K562 (cell line): ENCODE measurements at regions not wholly inside any gene's neighbourhood (a gene's known extent, or its start where the extent isn't known, plus 50 kb on each side); places are given as distances from the start of the nearest gene placed in this dataset.

Experiments used
- BMI1 ChIP-seq: fragments of 150-350 bp; IDR thresholded peaks from 2 replicates; pipeline ENCODE4 v1.6.1; 2014; ENCODE audit warnings: low read length
- DDX20 ChIP-seq: fragments of 450-650 bp; IDR thresholded peaks from 2 replicates; pipeline ENCODE4 v1.6.1; 2016; ENCODE audit warnings: missing genetic modification characterization, low read depth, mild to moderate bottlenecking, missing compliant biosample characterization, moderate library complexity
- EGR1 ChIP-seq: fragments of 450-650 bp; conservative IDR thresholded peaks from 2 replicates; pipeline ENCODE4 v1.6.1; 2017; ENCODE audit warnings: mild to moderate bottlenecking
- LARP7 ChIP-seq: fragments of 450-650 bp; IDR thresholded peaks from 2 replicates; pipeline ENCODE4 v1.6.1; 2016
- MCM2 ChIP-seq: fragments of 450-650 bp; IDR thresholded peaks from 2 replicates; pipeline ENCODE4 v1.6.1; 2017; ENCODE audit warnings: low read depth, mild to moderate bottlenecking
- NRF1 ChIP-seq, 2 experiments: fragments of 450-650 bp; IDR thresholded peaks in 1 of 2; conservative IDR thresholded peaks in 1 of 2; 2 replicates each; pipeline ENCODE4 v1.6.1; 2014; ENCODE audit warnings: mild to moderate bottlenecking in 2 of 2
- POLR3A ChIP-seq: IDR thresholded peaks from 2 replicates; pipeline ENCODE4 v1.6.1; 2011; ENCODE audit warnings: borderline replicate concordance, mild to moderate bottlenecking, moderate library complexity; ENCODE audit not compliant: insufficient read length, insufficient read depth; ENCODE audit errors: extremely low read depth
- RAD51 ChIP-seq: fragments of 450-650 bp; IDR thresholded peaks from 2 replicates; pipeline ENCODE4 v1.7.1; 2016; ENCODE audit warnings: low read depth, mild to moderate bottlenecking, borderline replicate concordance
- RHOXF2B ChIP-seq: fragments of 250-450 bp; sonication (Bioruptor Pico); conservative IDR thresholded peaks from 2 replicates; pipeline ENCODE4 v1.5.1; 2021
- SOX6 ChIP-seq: fragments of 450-650 bp; IDR thresholded peaks from 2 replicates; pipeline ENCODE4 v1.6.1; 2014; ENCODE audit warnings: mild to moderate bottlenecking
- SRSF3 ChIP-seq: fragments of 200-400 bp; formaldehyde crosslinking; IDR thresholded peaks from 2 replicates; pipeline ENCODE4 v1.6.1; 2016; ENCODE audit warnings: mild to moderate bottlenecking, low read length, moderate library complexity; ENCODE audit not compliant: insufficient read depth
- STAT6 ChIP-seq: sonication (generic); formaldehyde crosslinking; IDR thresholded peaks from 2 replicates; pipeline ENCODE4 v1.8.1; 2023; ENCODE audit warnings: mild to moderate bottlenecking, missing genetic modification reagents
- TOE1 ChIP-seq, 2 experiments: fragments of 450-650 bp in 1 of 2; sonication (generic) in 1 of 2; formaldehyde crosslinking in 1 of 2; IDR thresholded peaks; 2 replicates each; pipeline versions ENCODE4 v1.7.1 to v1.8.0; 2016 to 2022; ENCODE audit warnings: borderline replicate concordance in 2 of 2, mild to moderate bottlenecking in 2 of 2, antibody characterized with exemption in 1 of 2, inconsistent platforms in 1 of 2, low read depth in 1 of 2, missing genetic modification reagents in 1 of 2, moderate library complexity in 1 of 2
- XRCC4 ChIP-seq: IDR thresholded peaks from one replicate; pipeline ENCODE4 v1.6.1; 2011; ENCODE audit not compliant: insufficient read depth, insufficient read length; ENCODE audit errors: extremely low read depth
- ZNF175 ChIP-seq: fragments of 200-800 bp; sonication (Bioruptor generic); IDR thresholded peaks from 2 replicates; pipeline ENCODE4 v1.6.1; 2016; ENCODE audit warnings: low read depth, mild to moderate bottlenecking, missing genetic modification characterization, missing compliant biosample characterization
- ZNF311 ChIP-seq: fragments of 250-450 bp; sonication (Bioruptor Pico); IDR thresholded peaks from 2 replicates; pipeline ENCODE4 v1.4.0; 2020; ENCODE audit warnings: mild to moderate bottlenecking, moderate library complexity
- ZNF696 ChIP-seq: fragments of 250-450 bp; sonication (Bioruptor Pico); conservative IDR thresholded peaks from 2 replicates; pipeline ENCODE4 v1.4.0; 2020; ENCODE audit warnings: mild to moderate bottlenecking, moderate library complexity
- ZNF717 ChIP-seq: fragments of 250-450 bp; sonication (Bioruptor Pico); IDR thresholded peaks from 2 replicates; pipeline ENCODE4 v1.5.0; 2021
- ZNF740 ChIP-seq, 3 experiments: fragments of 200-800 bp in 1 of 3; sonication (Bioruptor generic) in 1 of 3; sonication (generic) in 1 of 3; formaldehyde crosslinking in 1 of 3; IDR thresholded peaks; 2 replicates each; pipeline versions ENCODE4 v1.6.1 to v1.8.0; 2016 to 2022; ENCODE audit warnings: mild to moderate bottlenecking in 2 of 3, missing compliant biosample characterization in 2 of 3, missing genetic modification characterization in 2 of 3, missing genetic modification reagents in 1 of 3
- ZNF778 ChIP-seq: fragments of 450-650 bp; formaldehyde crosslinking; IDR thresholded peaks from 2 replicates; pipeline ENCODE4 v1.4.0; 2020; ENCODE audit warnings: mild to moderate bottlenecking, moderate library complexity
- TF ChIP-seq, protein P1 (sequence below): IDR thresholded peaks from 2 replicates; pipeline ENCODE4 v1.6.1; 2011; ENCODE audit warnings: borderline replicate concordance, low read depth, mild to moderate bottlenecking, moderate library complexity, low read length; ENCODE audit not compliant: insufficient read depth, poor library complexity, severe bottlenecking

- no peak for TF ChIP-seq LARP7
- peak in 1 of 2 experiments; percentile 21; a peak in 1 of 4 replicates for TF ChIP-seq NRF1 (conservative IDR thresholded peaks at IDR 0.05 in 1 of 2, IDR thresholded peaks at IDR 0.05 in 1 of 2)
- TF ChIP-seq MCM2 = no peak
- TF ChIP-seq ZNF175 (CRISPR knock-in tag) = no peak
- no peak for TF ChIP-seq SRSF3
- no peak for TF ChIP-seq TOE1 (IDR thresholded peaks at IDR 0.05; ENCODE audit: borderline replicate concordance)
- TF ChIP-seq TOE1 (CRISPR knock-in tag; IDR thresholded peaks at IDR 0.05; ENCODE audit: borderline replicate concordance, low read depth) = no peak
- TF ChIP-seq, protein P1, sequence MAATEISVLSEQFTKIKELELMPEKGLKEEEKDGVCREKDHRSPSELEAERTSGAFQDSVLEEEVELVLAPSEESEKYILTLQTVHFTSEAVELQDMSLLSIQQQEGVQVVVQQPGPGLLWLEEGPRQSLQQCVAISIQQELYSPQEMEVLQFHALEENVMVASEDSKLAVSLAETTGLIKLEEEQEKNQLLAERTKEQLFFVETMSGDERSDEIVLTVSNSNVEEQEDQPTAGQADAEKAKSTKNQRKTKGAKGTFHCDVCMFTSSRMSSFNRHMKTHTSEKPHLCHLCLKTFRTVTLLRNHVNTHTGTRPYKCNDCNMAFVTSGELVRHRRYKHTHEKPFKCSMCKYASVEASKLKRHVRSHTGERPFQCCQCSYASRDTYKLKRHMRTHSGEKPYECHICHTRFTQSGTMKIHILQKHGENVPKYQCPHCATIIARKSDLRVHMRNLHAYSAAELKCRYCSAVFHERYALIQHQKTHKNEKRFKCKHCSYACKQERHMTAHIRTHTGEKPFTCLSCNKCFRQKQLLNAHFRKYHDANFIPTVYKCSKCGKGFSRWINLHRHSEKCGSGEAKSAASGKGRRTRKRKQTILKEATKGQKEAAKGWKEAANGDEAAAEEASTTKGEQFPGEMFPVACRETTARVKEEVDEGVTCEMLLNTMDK = no peak
- TF ChIP-seq ZNF696 (CRISPR knock-in tag) = no peak
- TF ChIP-seq ZNF740 (CRISPR knock-in tag; IDR thresholded peaks at IDR 0.05) = no peak
- no peak for TF ChIP-seq ZNF740 (tag; IDR thresholded peaks at IDR 0.05)
- no peak for TF ChIP-seq RAD51
- peak; percentile 44; the same call in 1 of the 2 replicates for TF ChIP-seq SOX6
- no peak for TF ChIP-seq EGR1
- no peak for TF ChIP-seq ZNF717
- TF ChIP-seq RHOXF2B = no peak
- no peak for TF ChIP-seq XRCC4
- TF ChIP-seq DDX20 = no peak
- TF ChIP-seq ZNF311 (CRISPR knock-in tag) = peak; percentile 49; the same call in 1 of the 2 replicates
- no peak for TF ChIP-seq STAT6
- TF ChIP-seq POLR3A = no peak
- no peak for TF ChIP-seq BMI1
- no peak for TF ChIP-seq ZNF778 (CRISPR knock-in tag)
Observed at GRCh38 chr3:193872265-193872753, 263.6 kb upstream of the HES1 start (continued).
